ENCODE measurements at regions not wholly inside any gene's neighbourhood (a gene's known extent, or its start where the extent isn't known, plus 50 kb on each side); places are given as distances from the start of the nearest gene placed in this dataset.

DNA sequence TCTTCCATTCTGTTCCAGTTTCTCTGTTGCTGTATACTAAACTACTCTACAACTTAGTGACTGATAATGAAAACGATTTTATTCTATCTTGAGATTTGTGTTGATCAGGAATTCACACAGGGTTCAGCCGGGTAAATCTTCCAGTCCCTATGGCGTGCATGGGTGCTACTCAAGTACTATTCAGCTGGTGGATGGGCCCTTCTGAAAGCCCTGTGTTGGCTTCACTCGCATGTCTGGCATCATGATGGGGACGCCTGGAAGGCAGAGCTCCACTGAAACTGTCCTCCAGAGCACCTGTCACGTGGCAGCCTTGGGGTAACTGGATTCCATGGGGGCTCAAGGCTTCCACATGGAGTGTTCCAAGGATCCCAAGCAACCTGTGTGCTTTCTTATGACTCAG is 86.0 kb upstream of the ZMIZ1 start:
- TF ChIP-seq FOXA1 (IDR thresholded peaks at IDR 0.05) (no peak), ELF4 (IDR thresholded peaks at IDR 0.05) (no peak), HDGF (IDR thresholded peaks at IDR 0.05; ENCODE audit: borderline replicate concordance) (no peak), FOXK2 (IDR thresholded peaks at IDR 0.05) (no peak), CTBP1 (IDR thresholded peaks at IDR 0.05; ENCODE audit: borderline replicate concordance) (no peak), NFRKB (IDR thresholded peaks at IDR 0.05) (no peak), SP1 (IDR thresholded peaks at IDR 0.05) (no peak), FOXM1 (IDR thresholded peaks at IDR 0.05; ENCODE audit: borderline replicate concordance) (no peak), TARDBP (IDR thresholded peaks at IDR 0.05) (no peak), LEF1 (IDR thresholded peaks at IDR 0.05; ENCODE audit: borderline replicate concordance) (no peak), ZNF384 (IDR thresholded peaks at IDR 0.05) (no peak)

All from HEK293T (cell line).